ENCODE measurements at regions not wholly inside any gene's neighbourhood (a gene's known extent, or its start where the extent isn't known, plus 50 kb on each side); places are given as distances from the start of the nearest gene placed in this dataset.

- Histone ChIP-seq H3K9ac (ENCODE audit: low read length) (no peak overlapping the region), H3K36me3 (ENCODE audit: control insufficient read depth in 1 of 2, insufficient read depth in 2 of 2, low read length in 2 of 2) (no peaks in the 10 kb centered on the region), H3K9me3 (ENCODE audit: control insufficient read depth in 1 of 2, insufficient read depth in 1 of 2, low read depth in 1 of 2, low read length in 2 of 2) (no peaks in the 10 kb centered on the region), H3K9me2 (ENCODE audit: insufficient read depth) (no peaks in the 10 kb centered on the region), H3K4me3 (replicated peaks in 1 of 2; ENCODE audit: low read depth in 1 of 2, low read length in 2 of 2) (no peak overlapping the region), H3K4me2 (ENCODE audit: low read length) (no peak overlapping the region), H3K4me1 (ENCODE audit: control insufficient read depth in 1 of 2, insufficient read depth in 2 of 2, low read length in 2 of 2) (no peaks in the 10 kb centered on the region), H2AFZ (ENCODE audit: low read depth, low read length, poor library complexity, severe bottlenecking) (no peak overlapping the region), H3K27me3 (ENCODE audit: insufficient read depth, low read length) (no peaks in the 10 kb centered on the region), H4K20me1 (ENCODE audit: insufficient read depth) (no peaks in the 10 kb centered on the region), H3K27ac (ENCODE audit: low read depth, low read length) (no peak overlapping the region), H3K79me2 (ENCODE audit: insufficient read depth, low read length) (no peaks in the 10 kb centered on the region)
- no TSS peak for BruUV-seq (replicated peaks)
- POLR2A ChIA-PET: no interaction called here
- intact Hi-C loops (cut with micrococcal nuclease): no loop called here
- RAD21 ChIA-PET (ENCODE audit: low non-redundant PET in 1 of 2, low total read pairs in 2 of 2, uncharacterized antibody in 2 of 2, unreplicated experiment in 2 of 2): no interaction called here
- no peak for ATAC-seq
- CTCF ChIA-PET: no interaction called here
- DNase-seq (ENCODE audit: low read depth, low spot score): no peak
- TF ChIP-seq EGR1 (IDR thresholded peaks at IDR 0.05; ENCODE audit: low read depth) (no peak), FOSL1 (IDR thresholded peaks at IDR 0.05; ENCODE audit: low read depth) (no peak), ZNF274 (IDR thresholded peaks at IDR 0.05; ENCODE audit: low read depth, low read length) (no peak), SIN3A (IDR thresholded peaks at IDR 0.05; ENCODE audit: low read depth) (no peak)
- TF ChIP-seq, protein P1, sequence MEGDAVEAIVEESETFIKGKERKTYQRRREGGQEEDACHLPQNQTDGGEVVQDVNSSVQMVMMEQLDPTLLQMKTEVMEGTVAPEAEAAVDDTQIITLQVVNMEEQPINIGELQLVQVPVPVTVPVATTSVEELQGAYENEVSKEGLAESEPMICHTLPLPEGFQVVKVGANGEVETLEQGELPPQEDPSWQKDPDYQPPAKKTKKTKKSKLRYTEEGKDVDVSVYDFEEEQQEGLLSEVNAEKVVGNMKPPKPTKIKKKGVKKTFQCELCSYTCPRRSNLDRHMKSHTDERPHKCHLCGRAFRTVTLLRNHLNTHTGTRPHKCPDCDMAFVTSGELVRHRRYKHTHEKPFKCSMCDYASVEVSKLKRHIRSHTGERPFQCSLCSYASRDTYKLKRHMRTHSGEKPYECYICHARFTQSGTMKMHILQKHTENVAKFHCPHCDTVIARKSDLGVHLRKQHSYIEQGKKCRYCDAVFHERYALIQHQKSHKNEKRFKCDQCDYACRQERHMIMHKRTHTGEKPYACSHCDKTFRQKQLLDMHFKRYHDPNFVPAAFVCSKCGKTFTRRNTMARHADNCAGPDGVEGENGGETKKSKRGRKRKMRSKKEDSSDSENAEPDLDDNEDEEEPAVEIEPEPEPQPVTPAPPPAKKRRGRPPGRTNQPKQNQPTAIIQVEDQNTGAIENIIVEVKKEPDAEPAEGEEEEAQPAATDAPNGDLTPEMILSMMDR (IDR thresholded peaks at IDR 0.05 in 2 of 3, conservative IDR thresholded peaks at IDR 0.05 in 1 of 3; ENCODE audit: borderline replicate concordance in 1 of 3, insufficient read depth in 1 of 3, low read depth in 2 of 3, low read length in 2 of 3): no peak
Measured at GRCh38 chr6:48318670-48319069, 207.7 kb upstream of the PTCHD4 start.

DNA sequence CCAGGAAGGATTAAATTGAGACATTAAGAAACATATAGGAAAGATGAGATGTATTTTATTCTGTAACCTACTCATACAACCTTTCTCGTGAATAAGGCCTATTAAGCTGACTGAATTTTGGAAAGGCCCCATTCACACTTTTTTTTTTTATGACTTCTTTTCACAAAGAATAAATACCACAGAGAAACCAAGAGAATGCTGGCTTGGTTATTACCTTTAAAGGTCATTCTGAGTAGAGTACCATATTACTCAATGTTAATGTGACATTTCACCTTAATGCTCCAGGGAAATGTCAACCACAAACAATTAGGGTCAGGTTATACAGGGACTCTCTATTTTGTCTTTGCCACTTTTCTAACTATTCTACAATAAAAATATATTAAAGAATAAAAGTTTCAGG, 204.9 kb upstream of the PTCHD4 start:
- Histone ChIP-seq H2AFZ (ENCODE audit: low read depth, low read length, poor library complexity, severe bottlenecking) (no peak overlapping the region), H3K9ac (ENCODE audit: low read length) (no peak overlapping the region), H3K9me2 (ENCODE audit: insufficient read depth) (no peaks in the 10 kb centered on the region), H3K9me3 (ENCODE audit: control insufficient read depth in 1 of 2, insufficient read depth in 1 of 2, low read depth in 1 of 2, low read length in 2 of 2) (no peaks in the 10 kb centered on the region), H4K20me1 (ENCODE audit: insufficient read depth) (no peaks in the 10 kb centered on the region), H3K4me1 (ENCODE audit: control insufficient read depth in 1 of 2, insufficient read depth in 2 of 2, low read length in 2 of 2) (no peaks in the 10 kb centered on the region), H3K4me3 (replicated peaks in 1 of 2; ENCODE audit: low read depth in 1 of 2, low read length in 2 of 2) (no peak overlapping the region), H3K79me2 (ENCODE audit: insufficient read depth, low read length) (no peaks in the 10 kb centered on the region), H3K27me3 (ENCODE audit: insufficient read depth, low read length) (no peaks in the 10 kb centered on the region), H3K27ac (ENCODE audit: low read depth, low read length) (no peak overlapping the region), H3K36me3 (ENCODE audit: control insufficient read depth in 1 of 2, insufficient read depth in 2 of 2, low read length in 2 of 2) (no peaks in the 10 kb centered on the region), H3K4me2 (ENCODE audit: low read length) (no peak overlapping the region)
- DNase-seq (ENCODE audit: low read depth, low spot score) (no peak), ATAC-seq (no peak)
- ChIA-PET CTCF (no interaction called here), POLR2A (no interaction called here), RAD21 (ENCODE audit: low non-redundant PET in 1 of 2, low total read pairs in 2 of 2, uncharacterized antibody in 2 of 2, unreplicated experiment in 2 of 2) (no interaction called here)
- TF ChIP-seq SIN3A (IDR thresholded peaks at IDR 0.05; ENCODE audit: low read depth) (no peak), ZNF274 (IDR thresholded peaks at IDR 0.05; ENCODE audit: low read depth, low read length) (no peak)
- intact Hi-C loops (cut with micrococcal nuclease): no loop called here
- no TSS peak for BruUV-seq (replicated peaks)
